Stimulated activated CD4-positive, alpha-beta T cell treated with anti-CD3 and anti-CD28 coated beads, Interleukin-12 subunit alpha, Interleukin-12 subunit beta, amount 100 ng/mL, for 48 hours (primary cell): ENCODE measurements at regions not wholly inside any gene's neighbourhood (a gene's known extent, or its start where the extent isn't known, plus 50 kb on each side); places are given as distances from the start of the nearest gene placed in this dataset.
"Not testable (repeated sequence)": the region's sequence is repeated elsewhere in the genome, so short reads cannot be mapped to it uniquely, and the experiment has no call there.

Experiments used
- DNase-seq, 3 donors: peaks; one replicate each; pipeline ENCODE4 v3.0.0-alpha.2; 2020; ENCODE audit warnings: low read depth in 2 of 3, low spot score in 1 of 3

DNA sequence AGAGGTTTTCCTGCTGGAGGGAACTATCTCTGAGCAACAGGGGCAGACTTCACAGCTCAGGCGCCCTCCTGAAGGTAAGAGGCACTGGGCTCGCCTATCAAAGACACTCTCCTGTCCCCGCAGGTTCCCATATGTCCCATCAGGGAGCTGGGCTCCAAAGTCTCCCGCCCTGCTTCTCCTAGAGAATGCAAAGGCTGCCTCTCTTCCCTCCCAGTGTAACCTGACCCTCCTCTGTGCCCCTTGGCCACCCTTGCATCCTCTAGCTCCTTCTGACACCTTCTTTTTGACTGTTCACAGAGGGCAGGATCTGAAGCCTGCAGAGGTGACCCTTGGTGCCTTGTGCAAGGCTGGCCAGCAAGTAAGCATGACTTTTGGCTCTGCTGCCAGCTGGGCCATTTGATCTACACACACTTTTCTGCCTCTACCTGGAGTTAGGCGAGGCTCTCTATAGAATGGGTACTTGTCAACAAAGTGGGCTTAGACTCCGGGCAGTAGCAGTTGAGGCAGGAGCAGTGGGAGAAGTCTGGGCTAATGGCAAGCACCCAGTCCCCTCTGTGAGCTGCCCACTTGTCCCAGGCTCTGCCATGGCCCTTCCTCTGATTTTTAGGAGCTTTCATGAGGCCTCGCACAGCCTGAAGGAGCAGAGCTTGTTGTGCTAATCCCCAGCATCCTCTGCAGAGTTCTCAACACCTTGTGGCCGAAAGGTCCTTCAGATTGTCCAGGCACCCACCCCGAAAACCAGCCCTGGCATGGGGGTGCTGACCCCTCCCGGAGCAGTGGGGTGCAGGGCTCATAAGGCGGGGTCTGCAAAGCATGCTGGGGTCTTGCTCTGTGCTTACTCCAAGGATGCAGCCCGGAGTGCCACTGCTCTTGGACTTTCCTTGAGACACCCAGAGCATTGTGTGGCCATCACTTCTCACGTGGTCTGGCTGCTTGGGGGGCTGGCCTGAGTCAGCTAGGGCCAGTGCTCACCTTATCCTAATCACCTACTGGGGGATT is 122.9 kb downstream of the METRNL start:
- no peak for DNase-seq

- DNase-seq, result no peak
These were observed 123.7 kb downstream of the METRNL start for GRCh38 chr17:83203073-83203471.

DNA sequence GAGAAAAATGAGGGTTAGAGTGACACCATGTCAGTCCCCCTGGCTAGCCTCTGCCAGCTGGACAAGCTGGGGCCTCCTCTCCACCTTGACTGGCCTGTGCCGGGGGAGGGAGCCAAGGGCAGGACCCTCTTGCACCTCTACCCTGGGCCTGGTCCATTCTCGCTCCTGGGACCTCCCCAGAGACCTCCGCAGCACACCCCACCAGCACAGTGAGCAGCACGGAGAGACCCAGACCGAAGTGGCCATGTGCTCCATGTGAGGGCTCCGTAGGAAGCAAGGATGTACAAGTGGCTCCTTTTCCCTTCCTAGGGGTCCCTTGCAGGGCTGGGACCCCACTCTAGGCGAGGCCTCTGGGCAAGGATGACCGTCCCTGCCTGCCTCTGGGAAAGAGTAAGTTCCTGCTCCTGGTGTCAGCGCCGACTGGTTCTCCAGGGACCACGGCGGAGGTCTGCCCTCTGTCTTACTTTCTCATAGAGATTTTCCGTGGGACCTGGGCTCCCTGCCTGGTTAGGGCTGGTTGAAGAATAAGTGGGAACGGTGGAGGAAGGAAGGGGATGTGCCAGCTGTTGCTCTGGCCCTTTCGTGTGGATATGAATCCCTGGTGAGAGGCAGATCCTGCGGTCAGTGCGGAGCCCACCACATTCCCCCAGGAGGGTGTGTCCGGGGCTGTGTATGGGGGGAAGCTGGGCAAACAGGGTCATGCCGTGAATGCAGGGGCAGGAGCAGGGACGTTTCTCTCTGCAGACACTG is 124.2 kb downstream of the METRNL start:
- DNase-seq, result no peak

GRCh38 chr17:83204230-83204725 is 124.9 kb downstream of the METRNL start:
- no peak for DNase-seq

DNA sequence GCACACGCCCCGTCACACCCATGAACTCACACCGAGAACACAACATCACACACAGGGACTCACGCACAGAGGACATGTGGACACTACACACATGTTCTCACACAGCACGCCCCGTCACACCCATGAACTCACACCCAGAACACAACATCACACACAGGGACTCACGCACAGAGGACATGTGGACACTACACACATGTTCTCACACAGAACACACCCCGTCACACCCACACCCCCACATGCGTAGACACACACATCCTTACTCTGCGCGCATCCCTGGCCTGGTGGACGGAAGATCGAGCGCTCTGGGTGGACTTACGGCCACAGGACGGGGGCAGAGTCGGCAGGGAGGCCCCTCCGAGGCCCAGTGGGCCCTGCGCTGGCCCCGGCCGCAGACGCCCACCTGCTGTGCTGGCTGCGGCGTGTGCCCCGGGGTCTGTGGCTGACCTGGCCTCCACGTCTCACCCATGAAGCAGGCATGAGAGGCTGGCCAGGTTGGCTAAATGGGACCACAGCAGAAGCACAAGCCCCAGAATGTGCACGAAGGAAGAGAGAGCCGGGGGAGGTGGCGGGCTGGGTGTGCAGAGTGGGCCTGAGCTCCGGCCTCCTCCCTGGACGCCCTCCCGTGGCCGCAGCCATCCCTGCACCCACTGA is 125.5 kb downstream of the METRNL start:
- DNase-seq, result not testable (repeated sequence)

DNA sequence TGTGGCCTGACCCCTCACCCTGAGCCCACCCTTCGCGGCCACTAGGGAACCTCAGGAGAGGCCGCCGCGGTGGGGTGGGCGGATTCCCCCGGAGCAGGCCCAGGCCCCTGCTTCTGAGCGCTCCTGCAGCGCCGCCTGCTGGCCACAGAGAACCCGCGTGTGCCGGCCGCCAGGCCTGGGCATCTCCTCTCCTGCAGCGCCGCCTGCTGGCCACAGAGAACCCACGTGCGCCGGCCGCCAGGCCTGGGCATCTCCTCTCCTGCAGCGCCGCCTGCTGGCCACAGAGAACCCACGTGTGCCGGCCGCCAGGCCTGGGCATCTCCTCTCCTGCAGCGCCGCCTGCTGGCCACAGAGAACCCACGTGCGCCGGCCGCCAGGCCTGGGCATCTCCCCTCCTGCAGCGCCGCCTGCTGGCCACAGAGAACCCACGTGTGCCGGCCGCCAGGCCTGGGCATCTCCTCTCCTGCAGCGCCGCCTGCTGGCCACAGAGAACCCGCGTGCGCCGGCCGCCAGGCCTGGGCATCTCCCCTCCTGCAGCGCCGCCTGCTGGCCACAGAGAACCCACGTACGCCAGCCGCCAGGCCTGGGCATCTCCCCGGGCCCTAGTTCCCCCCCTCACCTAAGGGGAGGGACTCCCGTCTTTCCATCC is 126.1 kb downstream of the METRNL start:
- DNase-seq, result peak in 2 of 3 donors; percentile 52 to 58

DNA sequence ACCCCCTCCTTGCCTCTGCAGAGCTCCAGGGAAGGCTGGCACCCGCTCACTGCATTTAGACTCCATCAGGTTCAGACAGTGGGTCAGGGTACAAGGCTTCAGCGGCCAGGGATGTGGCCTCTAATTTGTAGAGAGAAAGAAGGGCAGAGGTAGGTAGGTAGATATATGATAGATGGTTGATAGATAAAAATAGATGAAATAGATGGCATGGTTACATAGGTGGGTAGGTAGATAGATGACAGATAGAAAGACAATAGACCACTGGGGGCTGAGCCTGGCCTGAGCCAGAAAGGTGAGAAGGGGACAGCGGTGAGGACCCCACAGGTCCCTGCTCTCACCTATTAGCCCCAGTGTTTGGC is 126.6 kb downstream of the METRNL start:
- not testable (repeated sequence) for DNase-seq

- DNase-seq, result not testable (repeated sequence)
These were observed 127.6 kb downstream of the METRNL start for GRCh38 chr17:83206819-83207588.

DNA sequence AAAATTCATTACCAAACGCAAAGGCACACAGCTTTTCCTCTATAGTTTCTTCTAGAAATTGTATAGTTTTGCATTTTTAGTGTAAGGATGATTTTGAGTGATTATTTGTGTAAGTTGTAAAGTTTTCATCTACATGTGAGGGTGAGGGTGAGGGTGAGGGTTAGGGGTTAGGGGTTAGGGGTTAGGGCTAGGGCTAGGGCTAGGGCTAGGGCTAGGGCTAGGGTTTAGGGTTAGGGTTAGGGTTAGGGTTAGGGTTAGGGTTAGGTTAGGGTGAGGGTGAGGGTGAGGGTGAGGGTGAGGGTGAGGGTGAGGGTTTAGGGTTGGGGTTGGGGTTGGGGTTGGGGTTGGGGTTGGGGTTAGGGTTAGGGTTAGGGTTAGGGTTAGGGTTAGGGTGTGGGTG is 167.6 kb downstream of the METRNL start:
- not testable (repeated sequence) for DNase-seq
